HL-60 (cell line): ENCODE measurements at regions not wholly inside any gene's neighbourhood (a gene's known extent, or its start where the extent isn't known, plus 50 kb on each side); places are given as distances from the start of the nearest gene placed in this dataset.

Source experiments
- DNase-seq, 2 experiments: peaks; one replicate each; pipeline ENCODE4 v3.0.0-alpha.2; 2010 to 2020; ENCODE audit warnings: low read depth in 1 of 2, low spot score in 1 of 2
- H3K27ac ChIP-seq: fragments of 250-450 bp; sonication (Bioruptor Pico); replicated peaks from 2 replicates; pipeline ENCODE4 v1.5.1; 2020; ENCODE audit warnings: mild to moderate bottlenecking, moderate library complexity
- H3K27me3 ChIP-seq: fragments of 250-450 bp; sonication (Bioruptor Pico); 2 replicates; pipeline ENCODE4 v1.5.1; 2021; ENCODE audit warnings: mild to moderate bottlenecking, moderate library complexity; ENCODE audit not compliant: insufficient read depth, poor library complexity, severe bottlenecking
- H3K4me3 ChIP-seq: replicated peaks from 2 replicates; pipeline ENCODE4 v1.5.1; 2011; ENCODE audit warnings: mild to moderate bottlenecking, control low read depth, low read length; ENCODE audit not compliant: insufficient read depth
- CTCF ChIP-seq: IDR thresholded peaks from one replicate; pipeline ENCODE4 v1.5.1; 2011; ENCODE audit warnings: low read length, control low read depth, inconsistent platforms; ENCODE audit not compliant: insufficient read depth
- GABPA ChIP-seq: IDR thresholded peaks from 2 replicates; pipeline ENCODE4 v1.6.1; 2012; ENCODE audit warnings: low read depth
- POLR2AphosphoS5 ChIP-seq: IDR thresholded peaks from 2 replicates; pipeline ENCODE4 v1.6.1; 2012; ENCODE audit warnings: low read depth
- REST ChIP-seq: IDR thresholded peaks from 2 replicates; pipeline ENCODE4 v1.6.1; 2012; ENCODE audit warnings: low read depth; ENCODE audit not compliant: insufficient replicate concordance
- SPI1 ChIP-seq: IDR thresholded peaks from 2 replicates; pipeline ENCODE4 v1.6.1; 2012; ENCODE audit warnings: low read depth, mild to moderate bottlenecking, borderline replicate concordance

- peaks cover 3% of the 10 kb centered on the region for H3K27me3 ChIP-seq
- no peak overlapping the region for H3K4me3 ChIP-seq
- DNase-seq = no peak
- no peak overlapping the region for H3K27ac ChIP-seq
- TF ChIP-seq GABPA (no peak), REST (no peak), CTCF (no peak), SPI1 (no peak), POLR2AphosphoS5 (no peak)
Observed at GRCh38 chr18:11309172-11309571, 159.8 kb upstream of the PIEZO2 start.

- peaks cover 3% of the 10 kb centered on the region for H3K27me3 ChIP-seq
- DNase-seq = peak in 1 of 2 experiments; percentile 18
- H3K4me3 ChIP-seq = no peak overlapping the region
- no peak overlapping the region for H3K27ac ChIP-seq
- no peak for TF ChIP-seq SPI1
- no peak for TF ChIP-seq CTCF
- TF ChIP-seq REST = no peak
- TF ChIP-seq POLR2AphosphoS5 = no peak
- TF ChIP-seq GABPA = no peak
Observed at GRCh38 chr18:11308499-11308898, 159.1 kb upstream of the PIEZO2 start.

GRCh38 chr18:11307716-11308115 lies 158.3 kb upstream of the PIEZO2 start:
- DNase-seq = no peak
- Histone ChIP-seq H3K4me3 (no peak overlapping the region), H3K27ac (no peak overlapping the region), H3K27me3 (peaks cover 3% of the 10 kb centered on the region)
- TF ChIP-seq CTCF (no peak), SPI1 (no peak), REST (no peak), POLR2AphosphoS5 (no peak), GABPA (no peak)
